ENCODE measurements at regions not wholly inside any gene's neighbourhood (a gene's known extent, or its start where the extent isn't known, plus 50 kb on each side); places are given as distances from the start of the nearest gene placed in this dataset.

DNA sequence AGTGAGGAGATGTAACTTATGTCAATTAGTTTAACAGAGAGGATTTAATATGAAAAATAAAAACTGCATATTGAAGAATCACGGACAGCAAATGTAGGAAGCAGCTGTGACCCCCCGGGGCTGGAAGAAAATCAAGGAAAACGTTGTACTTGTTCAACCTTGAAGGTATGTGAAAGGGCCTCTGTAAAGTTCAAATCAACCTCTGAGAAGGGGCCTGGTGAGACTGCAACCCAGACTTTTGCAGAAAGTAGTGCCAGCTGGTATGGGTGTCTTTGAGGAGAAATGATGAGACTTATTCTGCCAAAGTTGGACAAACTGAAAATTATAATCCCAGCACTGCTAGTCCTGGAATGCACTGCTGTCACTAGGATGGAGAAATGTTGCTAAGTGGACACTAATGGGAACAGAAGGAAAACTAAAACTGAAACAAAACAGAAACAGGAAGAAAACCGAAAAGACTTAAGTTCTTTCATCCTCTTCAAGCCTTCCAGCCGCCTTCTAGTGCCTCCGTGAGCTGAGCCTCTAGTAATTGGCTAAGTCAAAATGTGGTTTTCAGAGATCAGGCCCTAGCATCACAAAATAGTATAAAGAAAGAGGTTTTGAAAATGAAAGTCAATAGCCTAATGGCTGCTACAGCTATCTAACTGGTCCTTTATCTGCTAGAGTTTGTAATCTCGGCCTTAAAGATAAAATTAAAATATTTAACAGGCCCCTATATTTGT is 253.7 kb upstream of the SORCS1 start:
- no peaks in the 10 kb centered on the region for H3K79me2 ChIP-seq (replicated peaks; ENCODE audit: insufficient read depth)
- no peaks in the 10 kb centered on the region for H3K36me3 ChIP-seq (ENCODE audit: insufficient read depth)
- H3K27me3 ChIP-seq (ENCODE audit: insufficient read depth), result no peaks in the 10 kb centered on the region
- TF ChIP-seq NANOG (IDR thresholded peaks at IDR 0.05; ENCODE audit: borderline replicate concordance) (no peak), EZH2phosphoT487 (IDR thresholded peaks at IDR 0.05; ENCODE audit: unreplicated experiment) (no peak), STAT1 (IDR thresholded peaks at IDR 0.05; ENCODE audit: unreplicated experiment) (no peak), POLR2AphosphoS5 (IDR thresholded peaks at IDR 0.05; ENCODE audit: low read depth) (no peak), EZH2 (IDR thresholded peaks at IDR 0.05; ENCODE audit: low read depth, unreplicated experiment) (no peak), ZNF114 (CRISPR knock-in tag; IDR thresholded peaks at IDR 0.05) (no peak), JUNB (IDR thresholded peaks at IDR 0.05; ENCODE audit: unreplicated experiment) (no peak), ZNF331 (CRISPR knock-in tag; IDR thresholded peaks at IDR 0.05; ENCODE audit: low read depth) (no peak), CREB1 (CRISPR knock-in tag; IDR thresholded peaks at IDR 0.05; ENCODE audit: low read depth) (no peak)
- TF ChIP-seq, protein P1, sequence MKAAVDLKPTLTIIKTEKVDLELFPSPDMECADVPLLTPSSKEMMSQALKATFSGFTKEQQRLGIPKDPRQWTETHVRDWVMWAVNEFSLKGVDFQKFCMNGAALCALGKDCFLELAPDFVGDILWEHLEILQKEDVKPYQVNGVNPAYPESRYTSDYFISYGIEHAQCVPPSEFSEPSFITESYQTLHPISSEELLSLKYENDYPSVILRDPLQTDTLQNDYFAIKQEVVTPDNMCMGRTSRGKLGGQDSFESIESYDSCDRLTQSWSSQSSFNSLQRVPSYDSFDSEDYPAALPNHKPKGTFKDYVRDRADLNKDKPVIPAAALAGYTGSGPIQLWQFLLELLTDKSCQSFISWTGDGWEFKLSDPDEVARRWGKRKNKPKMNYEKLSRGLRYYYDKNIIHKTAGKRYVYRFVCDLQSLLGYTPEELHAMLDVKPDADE (IDR thresholded peaks at IDR 0.05), result no peak
- TF ChIP-seq, protein P2, sequence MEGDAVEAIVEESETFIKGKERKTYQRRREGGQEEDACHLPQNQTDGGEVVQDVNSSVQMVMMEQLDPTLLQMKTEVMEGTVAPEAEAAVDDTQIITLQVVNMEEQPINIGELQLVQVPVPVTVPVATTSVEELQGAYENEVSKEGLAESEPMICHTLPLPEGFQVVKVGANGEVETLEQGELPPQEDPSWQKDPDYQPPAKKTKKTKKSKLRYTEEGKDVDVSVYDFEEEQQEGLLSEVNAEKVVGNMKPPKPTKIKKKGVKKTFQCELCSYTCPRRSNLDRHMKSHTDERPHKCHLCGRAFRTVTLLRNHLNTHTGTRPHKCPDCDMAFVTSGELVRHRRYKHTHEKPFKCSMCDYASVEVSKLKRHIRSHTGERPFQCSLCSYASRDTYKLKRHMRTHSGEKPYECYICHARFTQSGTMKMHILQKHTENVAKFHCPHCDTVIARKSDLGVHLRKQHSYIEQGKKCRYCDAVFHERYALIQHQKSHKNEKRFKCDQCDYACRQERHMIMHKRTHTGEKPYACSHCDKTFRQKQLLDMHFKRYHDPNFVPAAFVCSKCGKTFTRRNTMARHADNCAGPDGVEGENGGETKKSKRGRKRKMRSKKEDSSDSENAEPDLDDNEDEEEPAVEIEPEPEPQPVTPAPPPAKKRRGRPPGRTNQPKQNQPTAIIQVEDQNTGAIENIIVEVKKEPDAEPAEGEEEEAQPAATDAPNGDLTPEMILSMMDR (conservative IDR thresholded peaks at IDR 0.05; ENCODE audit: low read depth in 2 of 2), result no peak
- TF ChIP-seq, protein P3, sequence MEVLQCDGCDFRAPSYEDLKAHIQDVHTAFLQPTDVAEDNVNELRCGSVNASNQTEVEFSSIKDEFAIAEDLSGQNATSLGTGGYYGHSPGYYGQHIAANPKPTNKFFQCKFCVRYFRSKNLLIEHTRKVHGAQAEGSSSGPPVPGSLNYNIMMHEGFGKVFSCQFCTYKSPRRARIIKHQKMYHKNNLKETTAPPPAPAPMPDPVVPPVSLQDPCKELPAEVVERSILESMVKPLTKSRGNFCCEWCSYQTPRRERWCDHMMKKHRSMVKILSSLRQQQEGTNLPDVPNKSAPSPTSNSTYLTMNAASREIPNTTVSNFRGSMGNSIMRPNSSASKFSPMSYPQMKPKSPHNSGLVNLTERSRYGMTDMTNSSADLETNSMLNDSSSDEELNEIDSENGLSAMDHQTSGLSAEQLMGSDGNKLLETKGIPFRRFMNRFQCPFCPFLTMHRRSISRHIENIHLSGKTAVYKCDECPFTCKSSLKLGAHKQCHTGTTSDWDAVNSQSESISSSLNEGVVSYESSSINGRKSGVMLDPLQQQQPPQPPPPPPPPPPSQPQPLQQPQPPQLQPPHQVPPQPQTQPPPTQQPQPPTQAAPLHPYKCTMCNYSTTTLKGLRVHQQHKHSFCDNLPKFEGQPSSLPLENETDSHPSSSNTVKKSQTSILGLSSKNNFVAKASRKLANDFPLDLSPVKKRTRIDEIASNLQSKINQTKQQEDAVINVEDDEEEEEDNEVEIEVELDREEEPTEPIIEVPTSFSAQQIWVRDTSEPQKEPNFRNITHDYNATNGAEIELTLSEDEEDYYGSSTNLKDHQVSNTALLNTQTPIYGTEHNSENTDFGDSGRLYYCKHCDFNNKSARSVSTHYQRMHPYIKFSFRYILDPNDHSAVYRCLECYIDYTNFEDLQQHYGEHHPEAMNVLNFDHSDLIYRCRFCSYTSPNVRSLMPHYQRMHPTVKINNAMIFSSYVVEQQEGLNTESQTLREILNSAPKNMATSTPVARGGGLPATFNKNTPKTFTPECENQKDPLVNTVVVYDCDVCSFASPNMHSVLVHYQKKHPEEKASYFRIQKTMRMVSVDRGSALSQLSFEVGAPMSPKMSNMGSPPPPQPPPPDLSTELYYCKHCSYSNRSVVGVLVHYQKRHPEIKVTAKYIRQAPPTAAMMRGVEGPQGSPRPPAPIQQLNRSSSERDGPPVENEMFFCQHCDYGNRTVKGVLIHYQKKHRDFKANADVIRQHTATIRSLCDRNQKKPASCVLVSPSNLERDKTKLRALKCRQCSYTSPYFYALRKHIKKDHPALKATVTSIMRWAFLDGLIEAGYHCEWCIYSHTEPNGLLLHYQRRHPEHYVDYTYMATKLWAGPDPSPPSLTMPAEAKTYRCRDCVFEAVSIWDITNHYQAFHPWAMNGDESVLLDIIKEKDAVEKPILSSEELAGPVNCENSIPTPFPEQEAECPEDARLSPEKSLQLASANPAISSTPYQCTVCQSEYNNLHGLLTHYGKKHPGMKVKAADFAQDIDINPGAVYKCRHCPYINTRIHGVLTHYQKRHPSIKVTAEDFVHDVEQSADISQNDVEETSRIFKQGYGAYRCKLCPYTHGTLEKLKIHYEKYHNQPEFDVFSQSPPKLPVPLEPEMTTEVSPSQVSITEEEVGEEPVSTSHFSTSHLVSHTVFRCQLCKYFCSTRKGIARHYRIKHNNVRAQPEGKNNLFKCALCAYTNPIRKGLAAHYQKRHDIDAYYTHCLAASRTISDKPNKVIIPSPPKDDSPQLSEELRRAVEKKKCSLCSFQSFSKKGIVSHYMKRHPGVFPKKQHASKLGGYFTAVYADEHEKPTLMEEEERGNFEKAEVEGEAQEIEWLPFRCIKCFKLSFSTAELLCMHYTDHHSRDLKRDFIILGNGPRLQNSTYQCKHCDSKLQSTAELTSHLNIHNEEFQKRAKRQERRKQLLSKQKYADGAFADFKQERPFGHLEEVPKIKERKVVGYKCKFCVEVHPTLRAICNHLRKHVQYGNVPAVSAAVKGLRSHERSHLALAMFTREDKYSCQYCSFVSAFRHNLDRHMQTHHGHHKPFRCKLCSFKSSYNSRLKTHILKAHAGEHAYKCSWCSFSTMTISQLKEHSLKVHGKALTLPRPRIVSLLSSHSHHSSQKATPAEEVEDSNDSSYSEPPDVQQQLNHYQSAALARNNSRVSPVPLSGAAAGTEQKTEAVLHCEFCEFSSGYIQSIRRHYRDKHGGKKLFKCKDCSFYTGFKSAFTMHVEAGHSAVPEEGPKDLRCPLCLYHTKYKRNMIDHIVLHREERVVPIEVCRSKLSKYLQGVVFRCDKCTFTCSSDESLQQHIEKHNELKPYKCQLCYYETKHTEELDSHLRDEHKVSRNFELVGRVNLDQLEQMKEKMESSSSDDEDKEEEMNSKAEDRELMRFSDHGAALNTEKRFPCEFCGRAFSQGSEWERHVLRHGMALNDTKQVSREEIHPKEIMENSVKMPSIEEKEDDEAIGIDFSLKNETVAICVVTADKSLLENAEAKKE (CRISPR knock-in tag; IDR thresholded peaks at IDR 0.05), result no peak
- TF ChIP-seq, protein P4, sequence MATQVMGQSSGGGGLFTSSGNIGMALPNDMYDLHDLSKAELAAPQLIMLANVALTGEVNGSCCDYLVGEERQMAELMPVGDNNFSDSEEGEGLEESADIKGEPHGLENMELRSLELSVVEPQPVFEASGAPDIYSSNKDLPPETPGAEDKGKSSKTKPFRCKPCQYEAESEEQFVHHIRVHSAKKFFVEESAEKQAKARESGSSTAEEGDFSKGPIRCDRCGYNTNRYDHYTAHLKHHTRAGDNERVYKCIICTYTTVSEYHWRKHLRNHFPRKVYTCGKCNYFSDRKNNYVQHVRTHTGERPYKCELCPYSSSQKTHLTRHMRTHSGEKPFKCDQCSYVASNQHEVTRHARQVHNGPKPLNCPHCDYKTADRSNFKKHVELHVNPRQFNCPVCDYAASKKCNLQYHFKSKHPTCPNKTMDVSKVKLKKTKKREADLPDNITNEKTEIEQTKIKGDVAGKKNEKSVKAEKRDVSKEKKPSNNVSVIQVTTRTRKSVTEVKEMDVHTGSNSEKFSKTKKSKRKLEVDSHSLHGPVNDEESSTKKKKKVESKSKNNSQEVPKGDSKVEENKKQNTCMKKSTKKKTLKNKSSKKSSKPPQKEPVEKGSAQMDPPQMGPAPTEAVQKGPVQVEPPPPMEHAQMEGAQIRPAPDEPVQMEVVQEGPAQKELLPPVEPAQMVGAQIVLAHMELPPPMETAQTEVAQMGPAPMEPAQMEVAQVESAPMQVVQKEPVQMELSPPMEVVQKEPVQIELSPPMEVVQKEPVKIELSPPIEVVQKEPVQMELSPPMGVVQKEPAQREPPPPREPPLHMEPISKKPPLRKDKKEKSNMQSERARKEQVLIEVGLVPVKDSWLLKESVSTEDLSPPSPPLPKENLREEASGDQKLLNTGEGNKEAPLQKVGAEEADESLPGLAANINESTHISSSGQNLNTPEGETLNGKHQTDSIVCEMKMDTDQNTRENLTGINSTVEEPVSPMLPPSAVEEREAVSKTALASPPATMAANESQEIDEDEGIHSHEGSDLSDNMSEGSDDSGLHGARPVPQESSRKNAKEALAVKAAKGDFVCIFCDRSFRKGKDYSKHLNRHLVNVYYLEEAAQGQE (IDR thresholded peaks at IDR 0.05; ENCODE audit: unreplicated experiment), result no peak
- H3K36me3 Mint-ChIP-seq (ENCODE audit: low read depth), result no peaks in the 10 kb centered on the region
- H3K4me3 ChIP-seq, result no peak overlapping the region
- no peaks in the 10 kb centered on the region for H3K9me3 Mint-ChIP-seq
- H3K27me3 Mint-ChIP-seq (ENCODE audit: insufficient read depth, low read depth, poor library complexity), result no peaks in the 10 kb centered on the region
- H2AFZ ChIP-seq, result no peak overlapping the region
- no peaks in the 10 kb centered on the region for H4K20me1 ChIP-seq (replicated peaks; ENCODE audit: insufficient read depth)
- no peak overlapping the region for H3K4me2 ChIP-seq
- no peak overlapping the region for H3K4me3 Mint-ChIP-seq
- H3F3A ChIP-seq (replicated peaks; ENCODE audit: low read depth), result no peaks in the 10 kb centered on the region
- ATAC-seq (no peak), DNase-seq (ENCODE audit: low spot score) (no peak)
- no peaks in the 10 kb centered on the region; the same call in 2 of the 3 replicates for H3K4me1 Mint-ChIP-seq
- no peak overlapping the region for H3K27ac ChIP-seq (ENCODE audit: low read depth)
- H3K27ac Mint-ChIP-seq, result no peak overlapping the region
- no peaks in the 10 kb centered on the region for H3K4me1 ChIP-seq (ENCODE audit: insufficient read depth)
- H3K9me2 ChIP-seq (ENCODE audit: insufficient read depth), result no peaks in the 10 kb centered on the region

Measured in GM23338 (cell line).